ENCODE measurements at regions not wholly inside any gene's neighbourhood (a gene's known extent, or its start where the extent isn't known, plus 50 kb on each side); places are given as distances from the start of the nearest gene placed in this dataset.

- POLR2A ChIA-PET = no interaction called here
- TF ChIP-seq GATA2 (IDR thresholded peaks at IDR 0.05; ENCODE audit: insufficient read depth, insufficient read length, low read depth, low read length) (no peak), CTCF (IDR thresholded peaks at IDR 0.05; ENCODE audit: extremely low read depth in 1 of 2, insufficient read depth in 1 of 2, low read depth in 1 of 2, low read length in 2 of 2) (no peak)
- intact Hi-C loops (cut with micrococcal nuclease) = no loop called here
- no peaks in the 10 kb centered on the region for H3K4me1 ChIP-seq (ENCODE audit: control insufficient read depth, extremely low read depth, insufficient read depth, low read length)
- no peak overlapping the region for H3K9ac ChIP-seq (replicated peaks; ENCODE audit: extremely low read depth, insufficient read depth, low read length)
- no peak overlapping the region for H3K27ac ChIP-seq (ENCODE audit: insufficient read depth, low read depth, low read length)
- H3K9me3 ChIP-seq (replicated peaks; ENCODE audit: control insufficient read depth, insufficient read depth, low read length) = no peaks in the 10 kb centered on the region
- no peaks in the 10 kb centered on the region for H3K27me3 ChIP-seq (ENCODE audit: control insufficient read depth in 2 of 2, insufficient read depth in 2 of 2, low read length in 2 of 2)
- BruUV-seq (replicated peaks) = no TSS peak
- dilution Hi-C loops (cut with MboI; ENCODE audit: extremely low pct_ligation_motif_present, low sequenced_read_pairs) = no loop called here
- DNase-seq (ENCODE audit: low read depth, low spot score) (no peak), FAIRE-seq (no peak)
- H2AFZ ChIP-seq (ENCODE audit: low read depth, low read length) = no peak overlapping the region
- no peaks in the 10 kb centered on the region for H4K20me1 ChIP-seq (replicated peaks; ENCODE audit: control insufficient read depth, extremely low read depth, insufficient read depth, low read length)
- no peaks in the 10 kb centered on the region for H3K36me3 ChIP-seq (ENCODE audit: control insufficient read depth in 2 of 2, extremely low read depth in 1 of 2, insufficient read depth in 2 of 2, low read length in 2 of 2)
- no peaks in the 10 kb centered on the region for H3K79me2 ChIP-seq (ENCODE audit: control insufficient read depth, insufficient read depth, low read length)
- no peak overlapping the region for H3K4me3 ChIP-seq (replicated peaks in 1 of 3; ENCODE audit: insufficient read depth in 1 of 3, low read depth in 1 of 3, low read length in 3 of 3)
- CTCF ChIA-PET = interaction anchor here (1.0 kb wide), 1 partner anchor 10 kb away, joined by 3 read pairs; no protein-coding TSS in a partner anchor
- H3K9me1 ChIP-seq (replicated peaks; ENCODE audit: control insufficient read depth, extremely low read depth, insufficient read depth, low read length) = no peaks in the 10 kb centered on the region
- H3K4me2 ChIP-seq (ENCODE audit: insufficient read depth, low read length) = no peak overlapping the region
Measured at GRCh38 chr3:191094057-191094845, 104.8 kb upstream of the OSTN start.

GRCh38 chr3:191087391-191087790 is 111.7 kb upstream of the OSTN start:
- Histone ChIP-seq H3K4me2 (ENCODE audit: insufficient read depth, low read length) (no peak overlapping the region), H3K4me1 (ENCODE audit: control insufficient read depth, extremely low read depth, insufficient read depth, low read length) (no peaks in the 10 kb centered on the region), H3K4me3 (replicated peaks in 1 of 3; ENCODE audit: insufficient read depth in 1 of 3, low read depth in 1 of 3, low read length in 3 of 3) (no peak overlapping the region), H3K36me3 (ENCODE audit: control insufficient read depth in 2 of 2, extremely low read depth in 1 of 2, insufficient read depth in 2 of 2, low read length in 2 of 2) (no peaks in the 10 kb centered on the region), H3K9ac (replicated peaks; ENCODE audit: extremely low read depth, insufficient read depth, low read length) (no peak overlapping the region), H3K27me3 (ENCODE audit: control insufficient read depth in 2 of 2, insufficient read depth in 2 of 2, low read length in 2 of 2) (no peaks in the 10 kb centered on the region), H3K79me2 (ENCODE audit: control insufficient read depth, insufficient read depth, low read length) (no peaks in the 10 kb centered on the region), H4K20me1 (replicated peaks; ENCODE audit: control insufficient read depth, extremely low read depth, insufficient read depth, low read length) (no peaks in the 10 kb centered on the region), H2AFZ (ENCODE audit: low read depth, low read length) (no peak overlapping the region), H3K9me1 (replicated peaks; ENCODE audit: control insufficient read depth, extremely low read depth, insufficient read depth, low read length) (no peaks in the 10 kb centered on the region), H3K9me3 (replicated peaks; ENCODE audit: control insufficient read depth, insufficient read depth, low read length) (no peaks in the 10 kb centered on the region), H3K27ac (ENCODE audit: insufficient read depth, low read depth, low read length) (no peak overlapping the region)
- BruUV-seq (replicated peaks) = no TSS peak
- dilution Hi-C loops (cut with MboI; ENCODE audit: extremely low pct_ligation_motif_present, low sequenced_read_pairs) (no loop called here), intact Hi-C loops (cut with micrococcal nuclease) (no loop called here)
- ChIA-PET POLR2A (no interaction called here), CTCF (no interaction called here)
- DNase-seq (ENCODE audit: low read depth, low spot score) = no peak
- TF ChIP-seq MYC (IDR thresholded peaks at IDR 0.05; ENCODE audit: low read depth, low read length) (no peak), JUN (IDR thresholded peaks at IDR 0.05; ENCODE audit: borderline replicate concordance, insufficient read depth, insufficient read length, low read depth) (no peak)
- no peak for FAIRE-seq

All from endothelial cell of umbilical vein (primary cell).